HG02852 (cell line): ENCODE measurements at regions not wholly inside any gene's neighbourhood (a gene's known extent, or its start where the extent isn't known, plus 50 kb on each side); places are given as distances from the start of the nearest gene placed in this dataset.

Source experiments
- ATAC-seq: cut with Tn5 transposase; IDR thresholded peaks from one replicate; pipeline ENCODE4 v1.9.1; 2021; ENCODE audit warnings: mild to moderate bottlenecking, moderate library complexity; ENCODE audit not compliant: unreplicated experiment

GRCh38 chr2:7773362-7774360 lies 856.4 kb downstream of the RNF144A start:
- peak; percentile 83 for ATAC-seq

- ATAC-seq = no peak
These were observed 857.3 kb downstream of the RNF144A start for GRCh38 chr2:7774481-7774880.

DNA sequence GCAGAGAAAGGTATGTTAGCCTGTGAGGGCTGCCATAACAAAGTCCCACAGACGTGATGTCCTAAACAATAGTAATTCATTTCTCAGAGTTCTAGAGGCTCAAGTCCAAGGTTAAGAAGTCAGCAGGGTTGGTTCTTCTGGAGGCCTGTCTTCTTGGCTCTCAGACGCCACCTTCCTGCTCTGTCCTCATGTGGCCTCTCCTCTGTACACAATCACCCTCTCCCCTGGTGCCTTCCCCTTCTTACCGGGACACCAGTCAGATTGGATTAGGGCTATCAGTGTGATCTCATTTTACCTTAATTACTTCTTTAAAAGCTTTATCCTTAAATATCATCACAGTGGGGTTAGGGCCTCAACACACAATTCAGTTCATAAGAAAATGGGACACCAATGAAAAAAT lies 860.5 kb downstream of the RNF144A start:
- no peak for ATAC-seq

DNA sequence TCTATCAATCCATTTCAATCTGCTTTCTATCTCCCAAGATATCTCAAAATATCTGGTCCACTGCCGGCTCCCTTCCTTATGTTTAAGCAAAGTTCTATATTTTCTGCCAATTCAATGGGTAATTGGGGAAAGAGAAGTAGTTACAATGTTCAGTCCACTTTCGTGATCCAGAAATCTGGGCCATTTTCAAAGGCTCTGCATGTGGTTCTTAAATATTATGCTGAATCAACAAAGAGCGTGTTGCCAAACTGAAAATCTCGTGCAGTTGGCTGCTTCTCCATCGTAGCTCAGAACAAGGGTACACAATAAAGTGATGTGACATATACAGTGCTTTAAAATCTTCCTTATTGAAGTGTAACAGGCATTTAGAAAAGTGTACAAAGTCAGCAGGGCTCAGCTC lies 863.1 kb downstream of the RNF144A start:
- ATAC-seq = no peak

DNA sequence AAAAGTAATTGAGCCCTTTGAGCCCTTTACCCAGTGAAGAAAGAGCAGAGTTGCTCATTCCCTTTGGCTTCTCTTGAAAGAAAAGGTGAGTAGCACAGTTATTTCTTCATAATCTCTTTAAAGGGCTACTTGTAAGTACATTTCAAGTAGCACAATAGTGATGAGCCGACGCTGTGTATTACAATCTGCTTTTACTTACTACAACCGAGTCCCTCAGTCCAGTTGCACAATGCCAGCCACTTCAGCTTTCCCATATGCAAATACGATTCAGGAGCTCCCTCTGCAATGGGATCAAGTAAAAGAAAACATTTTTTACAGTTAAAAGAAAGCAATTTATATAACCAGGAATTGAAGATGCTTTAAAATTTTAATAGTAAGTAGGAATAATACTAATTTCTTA lies 868.5 kb downstream of the RNF144A start:
- no peak for ATAC-seq

- ATAC-seq = no peak
These were observed 871.5 kb downstream of the RNF144A start for GRCh38 chr2:7788736-7789135.

DNA sequence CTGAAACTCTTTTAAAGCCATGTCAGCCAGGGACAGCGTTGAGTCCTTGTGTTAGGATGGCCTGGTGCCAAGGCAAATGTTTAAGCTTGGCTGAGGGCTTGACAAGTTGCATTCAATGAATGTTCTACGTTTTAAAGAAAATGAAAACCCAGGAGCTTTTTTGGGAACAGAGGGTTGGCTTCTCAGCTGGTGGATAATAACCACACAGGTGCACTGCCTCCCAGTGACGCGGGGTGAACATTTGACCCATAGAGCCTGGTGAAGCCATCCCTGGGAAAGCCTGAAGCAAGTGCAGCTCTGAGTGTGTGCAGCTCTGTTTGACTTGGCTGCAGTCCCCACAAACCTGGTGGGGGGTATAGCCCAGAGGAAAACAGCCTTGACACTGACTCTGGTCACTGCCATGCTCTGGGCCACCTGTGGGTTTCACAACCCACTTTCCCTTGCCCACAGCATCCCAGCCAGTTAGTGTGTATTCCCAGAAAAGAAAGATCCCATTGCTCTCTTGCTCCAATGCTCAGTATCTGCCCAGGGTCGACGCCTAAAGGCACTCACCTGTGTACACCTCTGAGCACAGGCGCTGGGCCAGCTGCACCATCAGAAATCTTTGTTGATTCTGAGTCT lies 874.9 kb downstream of the RNF144A start:
- ATAC-seq = no peak

DNA sequence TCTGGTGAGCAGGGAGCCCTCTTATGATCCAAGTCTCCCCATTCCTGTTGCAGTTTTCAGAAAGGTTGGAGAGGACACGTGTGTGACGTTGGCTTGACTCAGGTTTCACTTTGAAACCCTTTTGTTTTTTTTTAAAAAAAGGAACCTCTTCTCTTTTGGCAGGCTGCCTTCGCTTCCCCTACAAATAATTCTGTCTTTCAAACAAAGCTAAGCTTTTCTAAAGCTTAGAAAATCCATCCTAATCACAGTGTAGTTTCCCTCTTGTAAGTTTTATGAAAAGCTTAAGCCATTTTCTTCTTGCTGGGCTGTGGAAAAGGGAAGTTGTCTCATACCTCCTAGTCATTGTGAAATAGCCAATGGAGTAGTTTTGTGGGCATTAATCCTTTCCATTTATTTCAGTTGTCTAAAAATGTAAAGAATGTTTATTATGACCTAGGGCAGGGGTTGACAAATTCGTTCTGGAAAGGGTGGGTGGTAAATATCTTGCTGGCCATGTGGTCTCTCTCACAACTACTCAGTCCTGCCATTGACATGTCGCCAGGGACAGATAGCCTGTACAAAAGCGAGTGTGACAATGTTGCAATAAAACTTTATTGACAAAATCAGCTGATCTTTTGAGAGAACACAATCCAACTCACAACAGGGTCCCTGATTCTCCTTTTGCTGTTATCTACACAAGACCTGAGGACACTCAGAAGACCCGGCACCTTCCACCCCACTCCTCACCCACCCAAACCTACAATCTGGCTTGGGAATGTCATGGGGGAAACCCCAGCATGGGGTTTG lies 878.8 kb downstream of the RNF144A start:
- ATAC-seq = no peak

GRCh38 chr2:7800031-7800430 lies 881.8 kb upstream of the ID2 start:
- no peak for ATAC-seq

DNA sequence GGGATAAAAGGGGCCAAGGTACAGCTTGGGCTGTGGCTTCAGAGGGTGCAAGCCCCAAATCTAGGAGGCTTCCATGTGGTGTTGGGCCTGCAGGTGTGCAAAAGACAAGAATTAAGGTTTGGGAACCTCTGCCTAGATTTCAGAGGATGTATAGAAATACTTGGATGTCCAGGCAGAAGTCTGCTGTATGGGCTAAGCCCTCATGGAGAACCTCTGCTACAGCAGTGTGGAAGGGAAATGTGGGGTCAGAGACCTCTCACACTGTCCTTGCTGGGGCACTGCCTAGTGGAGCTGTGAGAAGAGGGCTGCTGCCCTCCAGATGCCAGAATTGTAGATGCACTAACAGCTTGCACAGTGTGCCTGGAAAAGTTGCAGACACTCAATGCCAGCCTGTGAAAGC lies 880.6 kb upstream of the ID2 start:
- ATAC-seq = no peak

GRCh38 chr2:7803515-7803914 lies 878.3 kb upstream of the ID2 start:
- ATAC-seq = no peak

- no peak for ATAC-seq
These were observed 872.2 kb upstream of the ID2 start for GRCh38 chr2:7809640-7810039.

GRCh38 chr2:7811073-7811472 lies 870.8 kb upstream of the ID2 start:
- ATAC-seq = no peak

- ATAC-seq = no peak
These were observed 869.4 kb upstream of the ID2 start for GRCh38 chr2:7812231-7812995.

GRCh38 chr2:7813541-7814292 lies 868.1 kb upstream of the ID2 start:
- ATAC-seq = no peak

GRCh38 chr2:7815726-7816125 lies 866.1 kb upstream of the ID2 start:
- no peak for ATAC-seq

- no peak for ATAC-seq
These were observed 865.6 kb upstream of the ID2 start for GRCh38 chr2:7816233-7816632.

DNA sequence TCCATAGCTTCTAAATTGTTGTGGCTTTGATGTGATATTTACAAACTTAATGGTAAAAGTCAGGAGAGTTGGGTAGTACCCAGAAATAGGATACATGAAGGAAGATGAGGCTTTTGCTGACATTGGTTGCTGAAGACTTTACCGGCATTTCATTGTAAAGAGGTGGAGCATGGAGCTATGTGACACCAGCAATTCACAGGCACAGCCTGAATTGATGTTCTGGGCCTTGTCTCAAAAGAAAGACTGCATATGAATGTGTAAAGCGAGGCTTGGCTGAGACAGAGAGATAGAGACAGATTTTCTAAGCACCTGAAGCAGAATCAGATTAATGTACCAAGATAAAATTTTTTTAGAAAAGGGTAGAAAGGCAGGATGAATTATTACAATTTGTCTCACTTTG lies 864.9 kb upstream of the ID2 start:
- ATAC-seq = no peak

DNA sequence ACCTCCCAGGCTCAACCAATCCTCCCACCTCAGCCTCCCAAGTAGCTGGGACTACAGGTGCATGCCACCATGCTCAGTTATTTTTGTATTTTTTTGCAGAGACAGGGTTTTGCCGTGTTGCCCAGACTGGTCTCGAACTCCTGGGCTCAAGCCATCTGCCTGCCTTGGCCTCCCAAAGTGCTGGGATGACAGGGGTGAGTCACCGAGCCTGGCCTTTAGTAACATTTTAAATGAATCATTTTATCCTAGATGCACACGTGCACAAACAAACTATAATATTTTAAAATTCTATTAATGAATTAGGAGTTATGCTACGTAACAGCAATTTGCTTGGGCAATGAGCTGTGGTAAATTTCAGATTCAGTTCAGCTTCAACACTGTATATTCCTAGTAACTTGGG lies 862.5 kb upstream of the ID2 start:
- no peak for ATAC-seq

DNA sequence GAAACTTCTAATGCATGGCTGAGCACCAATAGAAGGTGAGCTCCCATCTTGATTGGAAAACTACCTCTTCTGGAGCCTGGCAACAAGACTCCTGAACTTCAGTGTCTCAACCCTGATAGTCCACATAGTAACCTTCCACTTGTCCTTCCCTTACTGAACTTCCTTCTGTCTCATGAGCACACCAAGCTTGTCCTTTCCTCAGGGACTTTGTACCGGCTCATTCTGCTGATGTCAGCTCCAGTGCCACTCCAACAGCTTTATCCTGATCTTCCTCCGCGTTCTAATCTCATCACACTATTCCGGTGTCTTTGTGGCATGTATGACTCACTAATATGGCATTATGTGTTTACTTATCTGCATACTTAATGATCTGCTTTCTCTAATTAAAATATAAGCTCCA lies 862.0 kb upstream of the ID2 start:
- no peak for ATAC-seq
